ENCODE measurements at regions not wholly inside any gene's neighbourhood (a gene's known extent, or its start where the extent isn't known, plus 50 kb on each side); places are given as distances from the start of the nearest gene placed in this dataset.
A peak's percentile ranks its signal among the peaks of the same experiment; 100 is the strongest.

- DNase-seq = no peak
Measured at GRCh38 chr1:99445071-99445470, 180.8 kb downstream of the PLPPR4 start.

GRCh38 chr1:99445486-99445885, 181.2 kb downstream of the PLPPR4 start:
- DNase-seq = no peak

GRCh38 chr1:99447721-99448120, 183.4 kb downstream of the PLPPR4 start:
- DNase-seq = no peak

- no peak for DNase-seq
Measured at GRCh38 chr1:99455760-99456159, 190.2 kb upstream of the PALMD start.

DNA sequence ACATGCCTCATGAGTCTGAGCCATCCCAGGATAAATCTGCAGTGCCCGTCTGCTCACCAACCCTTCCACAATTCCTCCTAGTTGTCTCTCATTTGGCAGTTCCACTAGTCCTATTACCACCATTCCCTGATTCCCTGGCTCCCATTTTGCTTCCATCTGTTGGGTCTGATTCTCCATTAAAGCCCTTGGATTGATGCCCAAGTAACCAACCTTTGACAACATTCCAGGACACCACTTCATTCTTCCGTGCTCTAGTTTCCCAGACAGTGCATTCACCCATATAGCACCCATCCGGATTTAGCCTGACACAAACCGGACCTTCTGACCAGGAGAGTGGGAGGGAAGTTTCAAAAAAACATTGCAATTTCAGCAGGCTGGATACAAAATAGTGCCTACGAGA, 189.4 kb upstream of the PALMD start:
- no peak for DNase-seq

DNA sequence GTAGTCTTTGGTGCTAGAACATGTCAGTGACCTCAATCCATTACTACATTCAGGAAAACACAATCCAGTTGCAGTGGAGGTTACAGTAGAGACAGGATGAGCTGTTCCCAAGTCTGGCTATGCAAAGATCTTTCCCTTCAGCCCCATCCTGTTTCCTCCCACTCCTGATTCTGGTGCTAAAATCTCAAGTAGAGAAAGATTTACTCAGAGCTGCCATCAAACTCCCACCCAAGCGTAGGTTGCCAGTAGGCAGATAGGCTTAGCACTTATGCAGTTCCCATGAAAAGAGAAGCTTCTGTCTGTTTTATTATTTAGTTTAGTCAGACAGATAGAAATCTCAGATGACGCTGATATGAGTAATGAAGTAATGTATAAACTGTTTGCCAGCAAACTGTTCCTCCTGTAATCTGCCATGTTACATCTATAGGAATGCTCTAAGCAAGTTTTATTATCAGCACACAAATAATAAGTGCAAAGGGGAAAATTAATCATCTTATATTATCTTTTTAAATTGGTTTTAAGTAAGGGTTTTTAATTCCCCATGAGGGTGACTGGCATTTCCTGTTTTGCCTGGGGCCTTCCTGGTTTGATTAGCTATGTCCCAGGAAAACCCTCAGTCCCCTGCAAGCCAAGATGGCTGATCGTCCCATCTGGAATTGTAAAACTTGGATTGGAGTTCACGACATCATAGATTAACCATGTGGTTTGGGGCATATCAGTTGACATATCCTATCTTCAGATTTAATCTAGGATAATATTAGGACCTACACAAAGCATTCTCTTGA, 188.3 kb upstream of the PALMD start:
- DNase-seq = no peak

DNA sequence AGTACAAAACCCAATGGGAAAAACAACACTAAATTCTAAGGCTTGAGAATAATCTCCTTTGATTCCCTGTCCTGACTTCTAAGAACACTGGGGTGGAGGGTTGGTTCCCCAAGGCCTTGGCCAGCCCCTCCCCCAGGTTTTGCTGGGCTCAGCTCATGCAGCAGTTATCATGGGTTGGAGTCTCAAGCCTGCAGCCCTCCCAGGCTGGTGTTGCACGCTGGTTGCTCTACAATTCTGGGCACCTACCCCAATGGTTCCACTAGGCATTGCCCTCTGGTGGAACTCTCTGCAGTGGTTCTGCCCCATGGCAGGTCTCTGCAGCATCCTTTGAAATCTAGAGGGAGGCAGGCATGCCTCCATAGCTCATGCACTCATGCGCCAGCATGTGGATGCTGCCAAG, 184.4 kb upstream of the PALMD start:
- no peak for DNase-seq

- DNase-seq = no peak
Measured at GRCh38 chr1:99464738-99465137, 181.2 kb upstream of the PALMD start.

DNA sequence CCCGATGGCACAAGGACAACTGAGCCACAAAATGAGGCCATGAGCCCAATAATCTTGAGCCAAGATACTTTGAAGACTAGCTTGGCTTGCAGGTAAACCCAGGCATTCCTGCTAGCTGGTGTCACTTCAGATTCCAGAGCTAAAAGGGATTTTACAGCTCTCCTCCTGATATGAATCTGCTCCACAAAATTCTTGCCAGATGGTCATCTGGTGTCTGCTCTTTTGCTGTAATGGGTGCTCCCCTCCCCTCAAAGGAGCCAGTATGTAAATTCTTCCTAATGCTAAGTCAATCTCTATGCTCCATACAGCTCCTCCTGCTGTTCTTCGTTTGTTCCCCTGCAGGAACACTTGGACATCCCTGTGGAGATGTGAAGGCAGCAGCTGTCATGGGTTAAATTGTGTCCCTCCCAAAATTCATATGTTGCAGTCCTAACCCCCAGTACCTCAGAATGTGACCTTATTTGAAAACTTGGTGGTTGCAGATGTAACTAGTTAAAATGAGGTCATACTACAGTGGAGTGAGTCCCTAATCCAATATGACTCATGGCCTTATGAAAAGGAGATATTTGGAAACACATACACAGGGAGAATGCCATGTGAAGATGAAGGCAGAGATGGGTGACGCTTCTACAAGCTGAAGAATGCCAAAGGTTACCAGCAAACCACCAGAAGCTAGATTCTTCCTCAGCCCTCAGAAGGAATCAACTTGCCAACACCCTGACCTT, 180.6 kb upstream of the PALMD start:
- no peak for DNase-seq

DNA sequence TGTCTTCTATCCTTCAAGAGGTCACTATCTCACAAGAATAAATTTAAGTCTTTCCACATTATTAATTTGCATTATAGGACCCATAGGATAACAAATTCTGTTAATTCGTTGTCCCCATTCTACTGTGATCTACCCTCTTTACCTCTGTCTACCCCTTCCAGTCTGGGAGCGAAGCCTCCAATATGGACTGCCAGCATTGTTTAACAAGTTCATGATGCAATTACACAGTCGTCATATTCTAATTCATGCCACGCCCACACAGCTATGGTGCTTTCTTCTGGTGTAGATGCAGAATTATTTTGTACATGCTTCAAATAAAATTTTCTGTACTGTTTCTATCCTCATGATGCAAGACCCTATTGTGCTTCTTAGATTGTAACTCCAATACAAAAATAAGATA, 178.3 kb upstream of the PALMD start:
- DNase-seq = no peak

- no peak for DNase-seq
Measured at GRCh38 chr1:99469550-99469971, 176.4 kb upstream of the PALMD start.

DNA sequence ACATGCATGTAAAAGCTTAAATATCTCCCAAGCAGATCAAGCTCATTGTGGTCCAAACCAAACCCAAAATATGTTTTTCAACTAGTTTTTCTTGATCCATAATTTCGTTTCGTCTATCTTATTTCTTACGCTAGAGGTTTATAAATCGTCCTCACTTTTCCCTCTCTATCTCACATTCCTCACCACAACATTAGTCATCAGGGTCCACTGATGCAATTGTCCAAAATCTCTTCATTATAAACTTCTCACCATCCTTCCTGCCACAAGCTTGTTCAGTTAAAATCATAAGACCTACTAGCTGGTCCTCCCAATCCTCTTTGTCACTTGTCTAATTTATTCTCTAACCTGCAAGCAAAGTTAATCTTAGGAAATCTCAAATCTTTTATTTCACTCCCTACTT, 173.0 kb upstream of the PALMD start:
- no peak for DNase-seq

- DNase-seq = no peak
Measured at GRCh38 chr1:99474350-99474893, 171.5 kb upstream of the PALMD start.

GRCh38 chr1:99476058-99476457, 169.9 kb upstream of the PALMD start:
- no peak for DNase-seq

GRCh38 chr1:99481391-99481996, 164.4 kb upstream of the PALMD start:
- DNase-seq = peak in 4 of 6 experiments; percentile 5 to 63 (median 36)

DNA sequence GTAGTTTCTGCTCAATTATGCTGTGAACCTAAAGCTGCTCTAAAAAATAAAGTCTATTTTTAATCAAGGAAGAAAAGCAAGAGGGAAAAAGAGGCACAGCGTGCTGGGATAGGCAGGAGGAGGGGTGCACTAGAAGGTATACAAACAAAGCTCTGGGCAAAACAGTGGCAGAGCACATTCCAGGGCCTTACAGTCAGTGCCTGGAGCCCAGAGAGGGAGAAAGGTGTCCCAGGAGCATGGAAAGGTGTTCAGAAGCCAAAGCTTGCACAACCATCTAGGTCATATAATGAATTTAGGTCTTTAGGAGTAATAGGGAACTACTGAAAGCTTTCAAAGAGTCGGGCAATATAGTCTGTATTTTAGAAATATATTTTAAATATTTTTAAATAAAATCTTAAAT, 163.6 kb upstream of the PALMD start:
- no peak for DNase-seq

- DNase-seq = no peak
Measured at GRCh38 chr1:99482750-99483149, 163.2 kb upstream of the PALMD start.

DNA sequence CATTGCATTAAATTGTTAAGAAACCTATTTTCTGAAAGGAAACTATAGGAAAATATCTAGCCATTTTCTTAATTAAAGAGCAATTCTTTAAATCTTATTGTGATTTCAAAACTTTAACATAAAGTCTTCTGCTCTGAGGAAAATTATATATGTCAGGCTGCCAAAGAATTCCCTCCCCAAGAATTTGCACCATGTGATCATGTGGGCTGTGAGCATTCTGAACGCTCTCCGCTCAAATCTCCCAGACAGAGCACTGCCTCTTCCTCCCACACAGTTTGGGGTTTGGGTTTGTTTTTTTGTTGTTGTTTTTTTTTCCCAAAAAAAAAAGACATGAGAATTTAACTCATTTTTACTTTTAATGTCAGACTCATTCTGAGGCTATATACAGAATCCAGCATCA, 155.9 kb upstream of the PALMD start:
- DNase-seq = no peak

DNA sequence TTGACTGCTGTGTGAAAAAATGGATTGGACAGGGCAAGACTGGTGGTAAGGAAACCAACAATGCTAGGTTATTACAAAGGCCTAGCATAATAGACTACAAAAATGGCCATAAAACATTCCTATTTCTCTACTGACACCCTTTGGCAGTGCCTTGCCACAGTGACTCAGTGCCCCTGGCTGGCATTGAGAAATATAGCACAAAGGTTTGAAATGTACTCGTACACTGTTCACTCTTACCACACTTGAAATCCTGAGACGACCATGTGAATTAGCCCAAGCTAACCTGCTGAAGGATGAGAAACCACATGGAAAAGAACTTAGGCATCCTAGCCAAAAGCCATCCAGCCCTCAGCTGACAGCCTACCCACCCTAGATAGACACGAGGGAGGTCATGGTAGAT, 149.8 kb upstream of the PALMD start:
- no peak for DNase-seq

DNA sequence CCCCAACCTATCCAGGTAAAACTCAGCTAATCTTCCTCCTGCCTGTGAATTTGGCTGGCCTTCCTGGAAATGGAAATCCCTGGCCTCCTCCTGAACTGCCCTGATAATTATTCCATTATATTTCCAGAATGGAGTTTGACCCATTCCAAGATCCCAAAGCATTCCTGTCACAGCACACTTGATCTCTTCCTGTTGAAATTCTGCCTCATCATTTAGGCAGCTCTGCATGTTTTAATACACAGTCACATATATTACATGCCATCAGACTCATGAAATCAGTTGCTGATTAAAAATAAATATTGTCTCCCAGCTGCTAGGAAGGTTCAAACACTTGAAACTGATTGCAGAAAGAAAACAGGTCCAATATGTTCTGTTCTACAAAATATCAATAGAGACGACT, 148.2 kb upstream of the PALMD start:
- DNase-seq = no peak

GRCh38 chr1:99500541-99500940, 145.4 kb upstream of the PALMD start:
- DNase-seq = no peak

DNA sequence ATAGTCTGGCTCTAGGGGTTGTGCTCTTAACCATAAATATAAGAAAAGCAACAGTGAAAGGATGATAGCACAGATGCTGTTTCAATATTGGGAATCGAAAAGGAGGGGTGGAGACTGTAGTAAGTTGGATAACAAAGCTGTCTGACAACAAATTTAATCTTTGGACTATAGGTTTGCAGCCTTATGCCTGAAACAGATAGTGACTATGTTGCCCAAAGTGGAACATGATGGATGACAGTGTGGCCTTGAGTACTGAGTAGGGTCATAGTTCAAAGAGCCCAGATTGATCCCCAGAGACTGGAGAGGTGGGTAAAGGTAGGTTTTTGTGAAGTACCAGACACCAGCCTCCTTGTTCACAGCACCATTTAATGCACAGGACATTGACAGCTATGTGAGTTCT, 144.0 kb upstream of the PALMD start:
- no peak for DNase-seq

- no peak for DNase-seq
Measured at GRCh38 chr1:99502400-99502799, 143.5 kb upstream of the PALMD start.

GRCh38 chr1:99503276-99503747, 142.6 kb upstream of the PALMD start:
- no peak for DNase-seq
